LNCaP clone FGC (cell line): ENCODE measurements at regions not wholly inside any gene's neighbourhood (a gene's known extent, or its start where the extent isn't known, plus 50 kb on each side); places are given as distances from the start of the nearest gene placed in this dataset.
A peak's percentile ranks its signal among the peaks of the same experiment; 100 is the strongest.

Experiments used
- DNase-seq: peaks from one replicate; pipeline ENCODE4 v3.0.0-alpha.2; 2011; ENCODE audit warnings: low read depth
- H3K4me3 ChIP-seq: 2 replicates; pipeline ENCODE4 v1.5.1; 2011; ENCODE audit warnings: mild to moderate bottlenecking, low read depth, low read length, control low read depth
- CTCF ChIP-seq: IDR thresholded peaks from 2 replicates; pipeline ENCODE4 v1.5.1; 2012; ENCODE audit warnings: mild to moderate bottlenecking; ENCODE audit not compliant: control insufficient read depth, insufficient read depth; ENCODE audit errors: extremely low read depth

- no peak for TF ChIP-seq CTCF
- DNase-seq: no peak
- H3K4me3 ChIP-seq: no peak overlapping the region
Measured at GRCh38 chr7:132655131-132655727, 79.0 kb upstream of the PLXNA4 start.

- TF ChIP-seq CTCF: peak; percentile 32
- no peak for DNase-seq
- H3K4me3 ChIP-seq: no peak overlapping the region
Measured at GRCh38 chr7:132654150-132654549, 77.9 kb upstream of the PLXNA4 start.

- H3K4me3 ChIP-seq: no peak overlapping the region
- TF ChIP-seq CTCF: no peak
- DNase-seq: no peak
Measured at GRCh38 chr7:132653366-132653930, 77.2 kb upstream of the PLXNA4 start.

- no peak for TF ChIP-seq CTCF
- no peak for DNase-seq
Measured at GRCh38 chr7:132652507-132652906, 76.2 kb upstream of the PLXNA4 start.

GRCh38 chr7:132650498-132650897, 74.2 kb upstream of the PLXNA4 start:
- no peak overlapping the region for H3K4me3 ChIP-seq
- TF ChIP-seq CTCF: no peak
- no peak for DNase-seq

More at GRCh38 chr7:132652507-132652906, 76.2 kb upstream of the PLXNA4 start:
- H3K4me3 ChIP-seq: no peak overlapping the region

- TF ChIP-seq CTCF: no peak
- no peak overlapping the region for H3K4me3 ChIP-seq
- DNase-seq: no peak
Measured at GRCh38 chr7:132647311-132647710, 71.0 kb upstream of the PLXNA4 start.

GRCh38 chr7:132646052-132646451, 69.8 kb upstream of the PLXNA4 start:
- no peak for TF ChIP-seq CTCF
- no peak overlapping the region for H3K4me3 ChIP-seq
- no peak for DNase-seq
